AG08395 (cell line): ENCODE measurements at regions not wholly inside any gene's neighbourhood (a gene's known extent, or its start where the extent isn't known, plus 50 kb on each side); places are given as distances from the start of the nearest gene placed in this dataset.
A peak's percentile ranks its signal among the peaks of the same experiment; 100 is the strongest.
"Not testable (repeated sequence)": the region's sequence is repeated elsewhere in the genome, so short reads cannot be mapped to it uniquely, and the experiment has no call there.

ENCODE experiments used
- DNase-seq: peaks from one replicate; pipeline ENCODE4 v3.0.0; 2012; ENCODE audit warnings: mixed read lengths, low spot score

- DNase-seq, result peak; percentile 79
Measured at GRCh38 chr11:27241311-27242122, 121.5 kb downstream of the CCDC34 start.

GRCh38 chr11:27239305-27239942 is 123.6 kb downstream of the CCDC34 start:
- DNase-seq, result peak; percentile 41

GRCh38 chr11:27238811-27239210 is 124.2 kb downstream of the CCDC34 start:
- no peak for DNase-seq

GRCh38 chr11:27237643-27238042 is 125.4 kb downstream of the CCDC34 start:
- no peak for DNase-seq

DNA sequence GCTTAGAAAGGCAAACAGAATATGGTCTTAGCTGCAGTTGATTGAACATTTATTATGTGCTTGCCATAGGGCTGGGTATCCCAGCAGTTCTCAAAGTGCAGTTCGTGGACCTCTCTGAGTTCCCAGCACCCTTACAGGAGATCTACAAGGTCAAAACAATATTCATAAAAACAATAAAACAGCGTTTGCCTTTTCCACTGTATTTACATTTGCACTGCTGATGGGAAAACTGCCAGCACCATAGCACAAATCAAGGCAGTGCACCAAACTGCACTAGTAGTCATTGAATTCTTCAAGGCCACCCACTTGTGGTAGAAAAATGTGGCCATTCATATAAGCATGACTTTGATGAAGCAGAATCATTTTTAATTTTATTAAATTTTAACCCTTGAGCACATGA is 128.1 kb downstream of the CCDC34 start:
- no peak for DNase-seq

DNA sequence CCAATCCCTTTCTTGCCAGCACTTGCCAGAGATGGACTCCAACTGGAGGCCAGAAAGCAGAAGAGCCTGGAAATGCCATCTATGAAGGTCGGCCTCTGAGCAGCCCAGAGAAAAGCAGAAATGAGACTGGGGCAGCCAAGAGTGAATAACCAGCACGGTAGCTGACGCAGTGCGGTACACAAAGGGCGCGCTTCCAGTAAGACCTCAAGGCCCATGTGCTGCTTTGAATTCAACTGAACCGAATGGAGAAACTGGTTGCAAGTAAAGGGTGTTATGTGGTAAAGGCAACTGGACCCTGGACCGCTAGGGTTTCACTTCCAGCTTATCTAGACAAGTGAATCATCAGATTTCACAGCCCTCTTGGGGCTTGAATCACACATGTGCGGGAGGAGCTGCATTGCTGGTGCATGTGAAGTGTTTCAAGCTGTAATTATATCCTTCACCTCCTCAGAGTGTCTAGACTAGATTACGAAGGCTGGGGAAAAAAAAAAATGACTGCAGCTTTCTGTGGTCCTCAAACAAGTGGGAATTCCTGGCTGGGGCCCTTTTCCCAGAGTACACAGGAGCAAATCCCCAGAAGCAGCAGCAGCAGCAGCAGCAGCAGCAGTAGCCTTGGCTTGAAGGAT is 128.9 kb downstream of the CCDC34 start:
- DNase-seq, result peak; percentile 89

GRCh38 chr11:27233654-27234042 is 129.4 kb downstream of the CCDC34 start:
- DNase-seq, result no peak

DNA sequence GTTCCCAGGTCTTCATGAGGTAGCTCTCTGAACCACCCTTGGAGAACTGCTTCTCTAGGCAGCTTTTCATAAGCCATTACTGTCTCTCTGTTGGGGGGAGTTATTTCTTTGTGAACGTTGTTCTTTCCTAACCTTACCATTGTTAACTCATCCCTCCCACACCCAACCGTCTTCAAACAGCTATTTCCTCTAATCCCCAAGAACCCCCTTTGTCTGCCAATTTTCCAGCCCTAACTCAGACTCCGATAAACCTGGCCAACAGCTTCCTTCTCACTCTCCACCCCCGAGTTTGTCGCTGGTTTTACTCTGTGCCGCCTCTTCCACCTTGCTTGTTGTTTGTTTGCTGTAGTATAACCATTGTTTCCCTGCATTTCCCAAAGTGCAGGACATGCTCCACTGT is 131.5 kb downstream of the CCDC34 start:
- no peak for DNase-seq

DNA sequence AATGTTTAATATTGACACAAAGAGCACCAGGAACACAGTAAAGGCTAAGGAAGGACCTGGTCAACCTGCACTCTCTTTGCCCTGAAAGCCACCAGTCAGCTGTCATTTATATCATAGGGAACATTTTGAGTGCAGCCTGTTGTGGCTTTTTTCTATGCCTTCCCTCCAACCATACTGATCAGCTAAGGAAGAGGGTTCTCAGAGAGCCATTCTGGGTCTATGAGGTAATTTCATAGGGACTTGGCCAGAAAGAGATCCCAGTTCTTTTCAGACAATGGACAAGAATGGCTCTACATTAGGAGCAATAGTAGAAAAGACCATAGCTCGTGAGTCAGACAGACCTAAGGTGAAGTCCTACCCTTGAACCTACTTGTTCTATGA is 132.8 kb downstream of the CCDC34 start:
- DNase-seq, result no peak

DNA sequence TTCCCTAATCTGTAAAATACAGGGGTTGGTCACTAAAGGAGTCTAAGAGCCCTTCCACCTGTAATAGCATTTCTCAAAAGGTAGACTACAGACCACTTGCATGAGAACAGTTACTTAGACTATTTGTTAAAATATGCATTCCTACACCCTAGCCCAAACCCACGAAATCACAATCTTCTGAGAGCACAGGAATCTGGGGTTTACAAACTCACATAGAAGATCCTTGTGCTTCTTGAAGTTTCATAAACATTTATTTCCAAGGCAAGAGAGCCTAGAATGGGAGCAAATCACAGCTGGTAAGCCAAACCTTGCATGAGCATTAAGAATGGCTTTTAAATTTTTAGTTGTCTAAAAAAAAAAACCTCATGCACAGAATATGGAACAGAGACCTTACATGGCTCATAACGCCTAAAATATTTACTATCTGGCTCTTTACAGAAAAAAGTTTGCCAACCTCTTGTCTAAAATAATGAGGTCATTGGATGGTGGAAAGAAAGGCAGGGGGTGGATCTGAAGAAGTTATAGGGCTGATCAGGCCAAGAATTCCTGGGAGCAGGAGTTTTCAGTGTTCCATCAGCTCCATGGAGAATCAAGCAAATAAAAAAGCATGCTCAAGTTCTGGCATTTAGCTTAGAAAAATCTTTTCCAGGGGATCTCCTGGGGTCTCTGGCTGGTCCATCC is 133.4 kb downstream of the CCDC34 start:
- no peak for DNase-seq

DNA sequence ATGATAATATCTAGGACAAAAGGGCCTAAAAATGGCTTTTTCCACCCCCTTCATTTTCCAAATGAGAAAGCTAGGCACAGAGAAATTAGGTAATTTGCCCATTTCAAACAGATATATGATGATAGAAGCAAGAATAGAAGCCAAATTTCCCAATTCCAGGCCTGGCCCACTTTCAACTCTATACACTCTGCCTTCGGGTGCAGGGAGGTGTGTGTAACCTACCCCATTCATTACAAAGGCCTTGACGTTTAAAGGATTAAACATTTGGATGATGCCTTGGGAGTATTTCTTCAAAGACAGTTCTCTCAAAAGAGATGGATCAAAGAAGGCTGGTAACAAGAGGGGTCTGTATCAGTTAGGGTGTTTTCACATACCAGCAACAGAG is 134.1 kb downstream of the CCDC34 start:
- DNase-seq, result no peak

GRCh38 chr11:27228232-27228905 is 134.6 kb downstream of the CCDC34 start:
- no peak for DNase-seq

GRCh38 chr11:27227736-27228135 is 135.3 kb downstream of the CCDC34 start:
- no peak for DNase-seq

- DNase-seq, result not testable (repeated sequence)
Measured at GRCh38 chr11:27219487-27220039, 143.5 kb downstream of the CCDC34 start.

DNA sequence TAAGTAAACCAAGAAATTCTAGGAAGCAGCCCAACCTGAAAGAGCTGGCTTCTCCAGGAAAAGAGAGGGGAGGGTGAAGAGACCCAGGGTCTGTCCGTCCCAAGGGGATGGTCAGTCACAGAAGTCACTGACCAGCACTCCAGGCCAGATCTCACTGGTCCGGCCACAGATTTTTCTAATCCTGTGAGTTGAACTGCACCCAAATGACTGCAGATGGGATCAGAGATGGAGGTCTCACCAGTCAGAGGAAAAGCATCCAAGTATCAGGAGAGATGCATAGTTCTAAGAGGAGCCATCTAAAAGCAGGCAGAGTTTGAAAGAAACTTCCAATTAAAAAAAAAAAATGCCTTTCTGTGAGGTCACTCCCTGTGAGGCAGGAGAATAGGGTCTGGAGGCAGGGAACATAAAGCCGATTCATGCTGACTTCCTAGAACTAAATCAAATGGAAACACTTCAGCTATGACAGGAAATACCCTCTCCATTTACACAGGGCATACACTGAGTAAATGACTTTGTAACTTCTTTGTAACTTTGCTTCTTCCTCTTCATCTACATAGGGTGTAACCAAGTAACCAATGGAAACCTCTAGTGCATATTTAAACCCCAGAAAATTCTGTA is 144.5 kb downstream of the CCDC34 start:
- DNase-seq, result peak; percentile 91

- DNase-seq, result peak; percentile 75
Measured at GRCh38 chr11:27217948-27218420, 145.0 kb downstream of the CCDC34 start.

- DNase-seq, result no peak
Measured at GRCh38 chr11:27217496-27217895, 145.5 kb downstream of the CCDC34 start.

- peak; percentile 25 for DNase-seq
Measured at GRCh38 chr11:27216270-27217149, 146.5 kb downstream of the CCDC34 start.

- no peak for DNase-seq
Measured at GRCh38 chr11:27215471-27216269, 147.3 kb downstream of the CCDC34 start.
